HEK293 (cell line): ENCODE measurements at regions not wholly inside any gene's neighbourhood (a gene's known extent, or its start where the extent isn't known, plus 50 kb on each side); places are given as distances from the start of the nearest gene placed in this dataset.

Experiments used
- CTCF ChIP-seq: fragments of 450-650 bp; formaldehyde crosslinking; IDR thresholded peaks from 2 replicates; pipeline ENCODE4 v1.5.1; 2016; ENCODE audit warnings: missing biosample characterization, missing genetic modification characterization
- KLF1 ChIP-seq: fragments of 450-650 bp; formaldehyde crosslinking; IDR thresholded peaks from 2 replicates; pipeline ENCODE4 v1.5.1; 2016; ENCODE audit warnings: missing biosample characterization, missing genetic modification characterization
- YY1 ChIP-seq: fragments of 450-650 bp; formaldehyde crosslinking; IDR thresholded peaks from 2 replicates; pipeline ENCODE4 v1.5.1; 2018; ENCODE audit warnings: missing biosample characterization, missing genetic modification characterization
- ZBTB1 ChIP-seq: fragments of 450-650 bp; formaldehyde crosslinking; IDR thresholded peaks from 2 replicates; pipeline ENCODE4 v1.5.1; 2016; ENCODE audit warnings: missing biosample characterization, missing genetic modification characterization
- ZNF514 ChIP-seq: fragments of 450-650 bp; formaldehyde crosslinking; IDR thresholded peaks from 2 replicates; pipeline ENCODE4 v1.5.1; 2016; ENCODE audit warnings: missing biosample characterization, missing genetic modification characterization
- ZNF549 ChIP-seq: fragments of 450-650 bp; IDR thresholded peaks from 2 replicates; pipeline ENCODE4 v1.5.1; 2018; ENCODE audit warnings: missing biosample characterization, missing genetic modification characterization, mild to moderate bottlenecking, inconsistent platforms, moderate library complexity
- ZSCAN18 ChIP-seq: fragments of 450-650 bp; formaldehyde crosslinking; IDR thresholded peaks from 2 replicates; pipeline ENCODE4 v1.5.1; 2016; ENCODE audit warnings: missing biosample characterization, missing genetic modification characterization

GRCh38 chr3:713006-713621 lies 379.7 kb upstream of the CNTN6 start:
- no peak for TF ChIP-seq ZNF514 (tag by site-specific recombination)
- no peak for TF ChIP-seq KLF1 (tag by site-specific recombination)
- TF ChIP-seq ZSCAN18 (tag by site-specific recombination) = no peak
- no peak for TF ChIP-seq CTCF (tag by site-specific recombination)
- no peak for TF ChIP-seq YY1 (tag by site-specific recombination)
- TF ChIP-seq ZNF549 (tag by site-specific recombination) = no peak
- no peak for TF ChIP-seq ZBTB1 (tag by site-specific recombination)
